Right atrium auricular region (tissue), 2 donors: ENCODE measurements at regions not wholly inside any gene's neighbourhood (a gene's known extent, or its start where the extent isn't known, plus 50 kb on each side); places are given as distances from the start of the nearest gene placed in this dataset.

Source experiments
- DNase-seq: peaks from one replicate; pipeline ENCODE4 v3.0.0-alpha.2; 2019; ENCODE audit warnings: low spot score
- H3K27ac ChIP-seq, 2 donors: fragments of 200-600 bp; sonication (generic); 1 replicate in 1 of 2; 2 replicates in 1 of 2; pipeline ENCODE4 v1.5.1; 2016 to 2019
- H3K27me3 ChIP-seq, 2 donors: fragments of 200-600 bp; sonication (generic); one replicate each; pipeline versions ENCODE4 v1.5.1 to v1.6.0; 2017 to 2019
- H3K36me3 ChIP-seq: fragments of 200-600 bp; sonication (generic); one replicate; pipeline ENCODE4 v1.5.1; 2016
- H3K4me1 ChIP-seq, 2 donors: fragments of 200-600 bp; sonication (generic); one replicate each; pipeline versions ENCODE4 v1.5.1 to v1.6.0; 2017 to 2019
- H3K4me3 ChIP-seq, 2 donors: fragments of 200-600 bp; sonication (generic); 1 replicate in 1 of 2; 2 replicates in 1 of 2; pipeline ENCODE4 v1.5.1; 2017 to 2019; ENCODE audit warnings: mild to moderate bottlenecking in 1 of 2, moderate library complexity in 1 of 2
- H3K9me3 ChIP-seq, 2 donors: fragments of 200-600 bp; sonication (generic); one replicate each; pipeline ENCODE4 v1.5.1; 2019
- CTCF ChIP-seq, 2 donors: fragments of 200-600 bp; sonication (generic); IDR thresholded peaks; one replicate each; pipeline ENCODE4 v1.5.1; 2019; ENCODE audit warnings: antibody characterized with exemption in 2 of 2

GRCh38 chr13:44664308-44664707, 88.2 kb upstream of the TSC22D1 start:
- Histone ChIP-seq H3K9me3 (no peaks in the 10 kb centered on the region), H3K4me3 (no peak overlapping the region), H3K36me3 (no peaks in the 10 kb centered on the region), H3K27me3 (no peaks in the 10 kb centered on the region), H3K27ac (no peak overlapping the region), H3K4me1 (peaks cover 0 to 7% of the 10 kb centered on the region in 2 donors)
- no peak for DNase-seq
- no peak for TF ChIP-seq CTCF (IDR thresholded peaks at IDR 0.05)

- no peak for TF ChIP-seq CTCF (IDR thresholded peaks at IDR 0.05)
- no peak overlapping the region for H3K27ac ChIP-seq
- no peak for DNase-seq
- no peaks in the 10 kb centered on the region for H3K9me3 ChIP-seq
- no peak overlapping the region for H3K4me3 ChIP-seq
- H3K36me3 ChIP-seq, result no peaks in the 10 kb centered on the region
- no peaks in the 10 kb centered on the region for H3K4me1 ChIP-seq
- H3K27me3 ChIP-seq, result no peaks in the 10 kb centered on the region
Measured at GRCh38 chr13:44662515-44662914, 86.4 kb upstream of the TSC22D1 start.

- Histone ChIP-seq H3K9me3 (no peaks in the 10 kb centered on the region), H3K36me3 (no peaks in the 10 kb centered on the region), H3K4me1 (no peaks in the 10 kb centered on the region), H3K27me3 (no peaks in the 10 kb centered on the region), H3K4me3 (no peak overlapping the region), H3K27ac (no peak overlapping the region)
- TF ChIP-seq CTCF (IDR thresholded peaks at IDR 0.05), result no peak
- DNase-seq, result no peak
Measured at GRCh38 chr13:44661936-44662335, 85.8 kb upstream of the TSC22D1 start.

- TF ChIP-seq CTCF (IDR thresholded peaks at IDR 0.05), result no peak
Measured at GRCh38 chr13:44660050-44660449, 83.9 kb upstream of the TSC22D1 start.

GRCh38 chr13:44652962-44653660, 77.0 kb upstream of the TSC22D1 start:
- H3K36me3 ChIP-seq, result no peaks in the 10 kb centered on the region
- DNase-seq, result no peak
- no peaks in the 10 kb centered on the region for H3K9me3 ChIP-seq
- no peak overlapping the region for H3K27ac ChIP-seq
- H3K4me3 ChIP-seq, result no peak overlapping the region
- peaks cover 0 to 5% of the 10 kb centered on the region in 2 donors for H3K4me1 ChIP-seq
- no peaks in the 10 kb centered on the region for H3K27me3 ChIP-seq
- no peak for TF ChIP-seq CTCF (IDR thresholded peaks at IDR 0.05)

More at GRCh38 chr13:44660050-44660449, 83.9 kb upstream of the TSC22D1 start:
- Histone ChIP-seq H3K4me3 (no peak overlapping the region), H3K9me3 (no peaks in the 10 kb centered on the region), H3K36me3 (no peaks in the 10 kb centered on the region), H3K4me1 (no peaks in the 10 kb centered on the region), H3K27me3 (no peaks in the 10 kb centered on the region), H3K27ac (no peak overlapping the region)
- DNase-seq, result no peak

GRCh38 chr13:44652168-44652567, 76.0 kb upstream of the TSC22D1 start:
- no peak for DNase-seq

More at GRCh38 chr13:44652168-44652567, 76.0 kb upstream of the TSC22D1 start:
- no peak for TF ChIP-seq CTCF (IDR thresholded peaks at IDR 0.05)
- Histone ChIP-seq H3K27me3 (no peaks in the 10 kb centered on the region), H3K36me3 (no peaks in the 10 kb centered on the region), H3K4me1 (peaks cover 0 to 5% of the 10 kb centered on the region in 2 donors), H3K9me3 (no peaks in the 10 kb centered on the region), H3K4me3 (no peak overlapping the region), H3K27ac (no peak overlapping the region)
